KMS-11 (cell line): ENCODE measurements at regions not wholly inside any gene's neighbourhood (a gene's known extent, or its start where the extent isn't known, plus 50 kb on each side); places are given as distances from the start of the nearest gene placed in this dataset.

ENCODE experiments used
- H2AFZ ChIP-seq: fragments of 200-600 bp; sonication (generic); 2 replicates; pipeline ENCODE4 v1.6.1; 2016; ENCODE audit warnings: antibody characterized with exemption, mixed run types, low read depth
- H3K27ac ChIP-seq: fragments of 200-600 bp; sonication (generic); 2 replicates; pipeline ENCODE4 v1.6.1; 2016; ENCODE audit warnings: mild to moderate bottlenecking, mixed run types
- H3K27me3 ChIP-seq: fragments of 200-600 bp; sonication (generic); 2 replicates; pipeline ENCODE4 v1.6.1; 2017; ENCODE audit warnings: mild to moderate bottlenecking, low read depth, mixed run types, moderate library complexity; ENCODE audit not compliant: insufficient read depth
- H3K36me3 ChIP-seq: fragments of 200-600 bp; sonication (generic); 2 replicates; pipeline ENCODE4 v1.6.1; 2017; ENCODE audit warnings: mild to moderate bottlenecking, mixed run types; ENCODE audit not compliant: insufficient read depth
- H3K4me1 ChIP-seq: fragments of 200-600 bp; sonication (generic); 2 replicates; pipeline ENCODE4 v1.6.1; 2016; ENCODE audit warnings: mild to moderate bottlenecking, low read depth, mixed run types; ENCODE audit not compliant: poor library complexity, severe bottlenecking
- H3K4me2 ChIP-seq: fragments of 200-600 bp; sonication (generic); 2 replicates; pipeline ENCODE4 v1.7.0; 2016; ENCODE audit warnings: mild to moderate bottlenecking, mixed run types
- H3K4me3 ChIP-seq: fragments of 200-600 bp; sonication (generic); IDR thresholded peaks from 2 replicates; pipeline ENCODE4 v1.6.1; 2017; ENCODE audit warnings: low read depth, low read length, mixed read lengths; ENCODE audit not compliant: insufficient read depth
- H3K79me2 ChIP-seq: fragments of 200-600 bp; sonication (generic); 2 replicates; pipeline ENCODE4 v1.6.1; 2016; ENCODE audit warnings: low read depth, mixed run types; ENCODE audit not compliant: insufficient read depth
- H3K9ac ChIP-seq: fragments of 200-600 bp; sonication (generic); 2 replicates; pipeline ENCODE4 v1.6.1; 2016; ENCODE audit warnings: mild to moderate bottlenecking, mixed run types
- H4K20me1 ChIP-seq: fragments of 200-600 bp; sonication (generic); 2 replicates; pipeline ENCODE4 v1.6.1; 2016; ENCODE audit warnings: mild to moderate bottlenecking, mixed run types; ENCODE audit not compliant: insufficient read depth
- TF ChIP-seq, protein P1 (sequence below): fragments of 200-600 bp; sonication (generic); conservative IDR thresholded peaks from 2 replicates; pipeline ENCODE4 v1.6.1; 2017; ENCODE audit warnings: low read depth, mild to moderate bottlenecking, antibody characterized with exemption, low read length, moderate library complexity, mixed read lengths

DNA sequence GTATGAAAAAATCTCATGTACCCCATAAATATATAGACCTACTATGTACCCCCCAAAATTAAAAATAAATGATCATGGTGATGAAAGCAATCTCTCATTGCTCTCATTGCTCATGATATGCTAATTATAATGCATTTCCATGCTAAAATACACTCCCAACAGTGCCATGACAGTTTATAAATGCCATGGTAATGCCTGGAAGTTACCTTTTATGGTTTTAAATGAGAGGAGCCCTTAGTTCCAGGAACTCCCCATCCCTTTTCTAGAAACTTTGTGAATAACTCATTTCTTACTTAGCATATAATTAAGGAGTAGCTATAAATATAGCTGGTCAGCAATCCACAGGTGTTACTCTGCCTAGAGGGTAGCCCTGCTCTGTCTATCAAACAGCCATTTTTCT lies 166.1 kb upstream of the RGS18 start:
- Histone ChIP-seq H3K36me3 (no peaks in the 10 kb centered on the region), H3K4me3 (no peak overlapping the region), H3K27me3 (no peaks in the 10 kb centered on the region), H3K9ac (no peak overlapping the region), H3K27ac (no peak overlapping the region), H3K79me2 (no peaks in the 10 kb centered on the region), H3K4me2 (no peak overlapping the region), H3K4me1 (no peaks in the 10 kb centered on the region), H4K20me1 (no peaks in the 10 kb centered on the region), H2AFZ (no peak overlapping the region)
- TF ChIP-seq, protein P1, sequence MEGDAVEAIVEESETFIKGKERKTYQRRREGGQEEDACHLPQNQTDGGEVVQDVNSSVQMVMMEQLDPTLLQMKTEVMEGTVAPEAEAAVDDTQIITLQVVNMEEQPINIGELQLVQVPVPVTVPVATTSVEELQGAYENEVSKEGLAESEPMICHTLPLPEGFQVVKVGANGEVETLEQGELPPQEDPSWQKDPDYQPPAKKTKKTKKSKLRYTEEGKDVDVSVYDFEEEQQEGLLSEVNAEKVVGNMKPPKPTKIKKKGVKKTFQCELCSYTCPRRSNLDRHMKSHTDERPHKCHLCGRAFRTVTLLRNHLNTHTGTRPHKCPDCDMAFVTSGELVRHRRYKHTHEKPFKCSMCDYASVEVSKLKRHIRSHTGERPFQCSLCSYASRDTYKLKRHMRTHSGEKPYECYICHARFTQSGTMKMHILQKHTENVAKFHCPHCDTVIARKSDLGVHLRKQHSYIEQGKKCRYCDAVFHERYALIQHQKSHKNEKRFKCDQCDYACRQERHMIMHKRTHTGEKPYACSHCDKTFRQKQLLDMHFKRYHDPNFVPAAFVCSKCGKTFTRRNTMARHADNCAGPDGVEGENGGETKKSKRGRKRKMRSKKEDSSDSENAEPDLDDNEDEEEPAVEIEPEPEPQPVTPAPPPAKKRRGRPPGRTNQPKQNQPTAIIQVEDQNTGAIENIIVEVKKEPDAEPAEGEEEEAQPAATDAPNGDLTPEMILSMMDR = no peak

DNA sequence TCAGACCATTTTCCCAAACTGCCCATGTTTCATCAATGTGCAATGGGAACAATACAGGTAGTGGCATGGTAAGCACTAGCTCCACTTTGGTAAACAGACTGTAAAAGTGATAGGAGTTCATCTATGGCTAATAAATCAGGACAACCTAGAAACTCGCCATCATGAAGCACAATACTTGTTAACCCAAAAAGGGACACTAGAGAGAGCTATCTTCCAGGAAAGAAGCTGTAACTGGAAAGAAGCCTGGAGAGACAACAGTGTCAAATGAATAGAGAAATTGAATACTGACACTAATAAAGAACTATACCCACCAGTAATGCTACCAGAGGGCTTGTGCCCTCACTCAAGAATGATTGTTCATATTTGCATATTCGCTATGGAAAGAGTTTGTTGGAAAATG lies 164.7 kb upstream of the RGS18 start:
- no peak overlapping the region for H3K4me3 ChIP-seq
- H3K9ac ChIP-seq = no peak overlapping the region
- H3K36me3 ChIP-seq = no peaks in the 10 kb centered on the region
- no peaks in the 10 kb centered on the region for H3K79me2 ChIP-seq
- TF ChIP-seq, protein P1 = no peak
- H3K27me3 ChIP-seq = no peaks in the 10 kb centered on the region
- H3K27ac ChIP-seq = no peak overlapping the region
- H3K4me2 ChIP-seq = no peak overlapping the region
- H3K4me1 ChIP-seq = no peaks in the 10 kb centered on the region
- no peaks in the 10 kb centered on the region for H4K20me1 ChIP-seq
- no peak overlapping the region for H2AFZ ChIP-seq

DNA sequence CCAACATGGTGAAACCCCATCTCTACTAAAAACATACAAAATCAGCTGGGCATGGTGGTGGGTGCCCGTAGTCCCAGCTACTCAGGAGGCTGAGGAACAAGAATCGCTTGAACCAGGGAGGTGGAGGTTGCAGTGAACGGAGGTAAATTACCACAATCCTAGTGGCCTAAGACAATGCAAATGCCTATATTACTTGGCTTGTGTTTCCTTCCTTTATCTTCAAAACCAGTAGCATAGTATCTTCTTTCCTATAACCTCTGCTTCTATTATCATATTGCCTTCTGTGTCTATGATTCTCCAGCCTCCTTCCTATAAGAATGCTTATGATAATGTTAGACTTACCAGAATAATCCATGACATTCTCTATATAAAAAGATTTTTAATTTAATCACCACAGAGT lies 156.2 kb upstream of the RGS18 start:
- Histone ChIP-seq H3K4me2 (no peak overlapping the region), H2AFZ (no peak overlapping the region)

DNA sequence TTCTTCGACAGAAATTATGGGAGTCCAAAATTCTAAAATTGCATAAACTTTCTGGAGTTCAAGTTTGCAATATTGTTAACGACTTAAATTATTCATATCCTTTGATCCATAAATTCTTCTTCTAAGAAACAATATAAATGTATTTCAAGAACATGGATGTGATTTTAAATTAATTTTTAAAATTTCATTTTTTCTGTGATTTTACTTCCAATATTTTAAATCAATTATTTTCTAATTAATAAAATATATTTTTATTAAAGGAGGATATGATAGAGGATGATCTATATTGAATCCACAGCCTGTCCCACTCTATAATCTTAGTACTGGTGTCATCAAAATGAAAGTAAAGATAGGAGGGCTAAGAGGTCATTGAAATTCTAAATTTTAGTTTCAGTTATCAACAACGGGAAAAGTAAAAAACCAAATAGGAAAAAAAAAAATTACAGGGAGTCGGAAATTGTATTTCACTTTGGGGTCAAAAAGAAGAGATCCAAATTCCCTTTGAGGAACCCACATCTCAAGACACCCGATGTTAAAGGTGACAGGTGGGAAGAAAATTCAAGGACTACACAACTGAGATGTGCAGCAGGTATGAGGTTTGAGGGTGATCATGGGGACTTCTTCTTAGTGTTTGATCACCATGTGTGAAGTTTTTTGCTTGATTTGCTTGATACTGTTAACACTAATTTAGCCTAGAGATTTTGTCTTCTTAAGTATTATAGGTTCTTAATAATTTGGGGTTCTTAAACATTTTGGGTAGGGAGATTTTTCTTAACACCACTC lies 154.8 kb upstream of the RGS18 start:
- no peak overlapping the region for H3K4me3 ChIP-seq
- no peaks in the 10 kb centered on the region for H3K27me3 ChIP-seq
- H3K79me2 ChIP-seq = no peaks in the 10 kb centered on the region
- peaks cover 3% of the 10 kb centered on the region for H3K4me1 ChIP-seq
- H4K20me1 ChIP-seq = no peaks in the 10 kb centered on the region
- no peak overlapping the region; the same call in 1 of the 2 replicates for H2AFZ ChIP-seq
- TF ChIP-seq, protein P1 = no peak
- no peak overlapping the region for H3K9ac ChIP-seq
- no peak overlapping the region for H3K27ac ChIP-seq
- no peak overlapping the region for H3K4me2 ChIP-seq
- H3K36me3 ChIP-seq = no peaks in the 10 kb centered on the region

More for the DNA sequence above, 156.2 kb upstream of the RGS18 start:
- Histone ChIP-seq H3K4me3 (no peak overlapping the region), H3K27me3 (no peaks in the 10 kb centered on the region), H3K79me2 (no peaks in the 10 kb centered on the region), H3K9ac (no peak overlapping the region), H3K36me3 (no peaks in the 10 kb centered on the region), H3K4me1 (peaks cover 3% of the 10 kb centered on the region), H4K20me1 (no peaks in the 10 kb centered on the region), H3K27ac (no peak overlapping the region)
- TF ChIP-seq, protein P1 = no peak
